HG03097 (cell line): ENCODE measurements at regions not wholly inside any gene's neighbourhood (a gene's known extent, or its start where the extent isn't known, plus 50 kb on each side); places are given as distances from the start of the nearest gene placed in this dataset.
A peak's percentile ranks its signal among the peaks of the same experiment; 100 is the strongest.

Experiments
- ATAC-seq: cut with Tn5 transposase; IDR thresholded peaks from one replicate; pipeline ENCODE4 v1.9.1; 2021; ENCODE audit not compliant: unreplicated experiment, low FRiP score

DNA sequence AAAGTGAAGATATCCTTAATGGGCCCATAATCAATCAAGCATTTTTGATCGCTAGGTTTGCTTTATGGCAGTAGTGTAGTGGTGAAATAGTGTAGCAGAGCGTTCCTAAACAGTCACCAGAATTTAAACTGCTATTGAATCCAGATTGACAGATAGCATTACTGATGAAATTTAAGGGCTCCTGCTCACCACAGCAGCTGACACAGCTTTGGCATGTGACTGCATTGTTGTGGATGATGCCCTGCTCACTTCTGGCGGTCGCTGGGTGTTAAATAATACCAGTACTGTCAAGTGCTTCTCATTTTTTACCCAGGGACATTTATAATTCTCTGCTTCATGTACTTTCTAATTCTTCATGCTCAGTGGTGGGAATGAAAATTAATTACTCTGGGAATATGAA lies 102.0 kb upstream of the ARHGAP24 start:
- no peak for ATAC-seq

DNA sequence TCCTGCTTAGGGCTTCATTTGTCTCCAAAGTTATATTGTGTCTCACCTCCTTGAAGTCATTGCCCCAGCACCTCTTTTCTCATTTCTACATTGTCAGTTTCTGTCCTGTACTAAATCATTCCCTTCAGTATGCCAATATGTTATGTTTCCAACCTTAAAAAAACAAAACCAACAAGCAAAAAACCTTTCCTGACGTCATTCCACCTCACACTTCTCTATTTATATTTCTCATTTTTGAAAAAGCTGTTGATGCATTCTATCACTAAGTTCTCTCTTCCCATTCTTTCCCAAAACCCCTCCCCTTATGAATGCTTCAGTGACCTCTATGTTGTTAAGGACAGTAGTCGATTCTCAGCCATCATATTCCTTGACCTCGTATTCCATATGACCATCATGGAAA lies 98.7 kb upstream of the ARHGAP24 start:
- ATAC-seq: no peak

DNA sequence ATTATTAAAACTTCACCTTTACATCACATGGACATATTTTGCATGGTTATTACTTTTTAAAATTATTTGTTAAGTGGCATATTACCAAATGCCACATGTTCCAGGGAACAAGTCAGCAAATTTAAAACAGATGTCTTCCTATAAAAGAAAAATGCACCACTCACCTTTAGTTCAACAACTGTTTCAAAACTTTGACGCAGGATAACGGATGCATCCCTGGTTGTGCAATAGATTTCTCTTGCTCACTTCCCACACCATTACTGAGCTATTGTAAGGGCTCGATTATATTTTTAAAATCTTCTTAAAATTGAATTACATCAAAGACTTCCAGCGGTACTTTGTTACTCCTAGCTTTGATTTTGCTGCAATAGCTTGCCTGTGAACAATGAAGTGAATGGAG lies 93.0 kb upstream of the ARHGAP24 start:
- ATAC-seq: no peak

DNA sequence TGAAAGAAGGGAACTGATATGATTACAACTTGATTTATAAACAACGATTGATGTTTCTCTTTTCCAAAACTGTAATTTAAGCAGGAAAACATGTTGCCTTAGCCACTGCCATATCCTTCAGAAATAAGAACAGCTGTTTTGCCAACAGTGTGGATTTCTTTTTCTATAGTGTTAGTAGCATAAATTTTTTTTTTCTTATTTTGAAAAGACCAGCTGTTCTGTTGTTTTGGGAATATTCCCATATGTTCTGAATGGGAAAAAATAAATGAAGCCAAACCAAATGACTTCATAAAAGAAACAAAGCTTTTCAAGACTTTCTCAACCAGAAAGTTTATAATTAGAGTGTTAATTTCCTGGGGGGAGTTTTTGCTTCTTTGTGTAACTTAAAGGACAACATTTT lies 83.9 kb upstream of the ARHGAP24 start:
- no peak for ATAC-seq

DNA sequence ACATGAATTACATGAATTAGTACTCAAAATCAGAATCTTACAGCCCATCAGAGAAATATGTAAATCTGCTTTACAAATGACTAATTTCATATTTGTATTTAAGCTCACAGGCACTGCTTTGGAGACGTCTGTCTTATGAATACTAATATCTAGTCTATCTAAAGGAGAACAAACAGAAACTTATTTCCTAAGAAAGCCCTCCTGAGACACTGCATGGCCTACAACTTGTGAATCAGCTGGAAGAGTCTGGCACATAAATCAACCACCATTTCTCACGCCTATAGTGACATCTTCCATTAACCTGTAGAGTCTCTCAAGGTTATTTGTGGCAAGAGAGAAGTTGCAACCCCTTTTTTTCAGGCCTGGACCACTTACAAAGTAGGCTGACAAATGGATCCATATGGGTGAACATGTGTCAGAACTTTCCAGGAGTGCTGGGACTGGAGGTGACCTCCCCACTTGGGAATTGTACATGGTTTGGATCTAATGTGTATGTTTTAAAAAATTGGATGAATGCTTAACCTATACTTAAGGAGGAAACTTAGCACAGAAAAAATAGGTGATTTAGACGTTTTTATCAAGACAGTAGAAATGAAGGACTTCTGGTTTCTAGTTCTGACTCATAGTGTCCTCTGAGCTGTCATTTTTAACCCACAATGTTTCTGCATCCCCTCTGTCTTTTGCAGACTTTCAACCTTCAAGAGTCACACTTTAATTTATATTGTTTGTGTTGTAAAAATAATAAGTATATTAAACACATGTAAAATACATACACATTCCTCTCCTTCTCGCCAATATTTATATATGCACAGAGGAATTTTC lies 83.2 kb upstream of the ARHGAP24 start:
- peak; percentile 75 for ATAC-seq

DNA sequence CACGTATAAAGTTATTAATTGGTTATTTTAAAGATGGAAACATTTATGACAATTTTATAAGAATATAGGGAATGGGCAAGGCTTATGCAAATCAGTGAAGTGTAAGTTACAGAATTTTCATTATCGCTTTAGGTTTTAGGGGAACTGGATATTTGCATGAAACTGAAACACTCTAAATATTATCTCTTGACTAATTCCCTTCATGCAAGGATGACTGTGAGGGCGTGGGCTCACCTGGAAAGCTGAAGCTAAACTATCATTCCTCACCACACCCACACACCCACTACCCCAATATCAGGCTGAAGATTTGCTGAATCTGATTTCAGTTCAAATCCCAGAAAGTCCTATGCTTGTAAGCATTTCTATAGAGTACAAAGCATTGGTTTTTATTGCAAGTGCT lies 81.7 kb upstream of the ARHGAP24 start:
- no peak for ATAC-seq

DNA sequence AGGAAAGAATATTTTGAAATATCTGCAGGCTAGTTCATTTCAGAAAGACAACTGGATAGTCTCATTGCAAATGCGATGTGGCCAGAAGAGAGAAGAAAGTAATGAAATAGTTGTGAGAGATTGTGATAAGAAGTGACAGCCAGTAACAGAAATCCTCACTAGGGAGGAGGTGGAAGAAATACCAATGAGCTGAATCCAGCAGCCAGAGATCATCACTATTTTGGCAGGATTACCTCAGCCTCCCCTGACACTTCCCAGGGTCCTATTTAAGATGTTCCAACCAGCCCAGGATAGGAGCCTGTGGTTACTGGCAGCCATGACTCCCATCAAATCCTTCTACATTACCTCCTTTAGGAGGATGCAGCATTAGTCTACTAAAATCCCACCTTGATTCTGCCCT lies 76.7 kb upstream of the ARHGAP24 start:
- ATAC-seq: no peak

DNA sequence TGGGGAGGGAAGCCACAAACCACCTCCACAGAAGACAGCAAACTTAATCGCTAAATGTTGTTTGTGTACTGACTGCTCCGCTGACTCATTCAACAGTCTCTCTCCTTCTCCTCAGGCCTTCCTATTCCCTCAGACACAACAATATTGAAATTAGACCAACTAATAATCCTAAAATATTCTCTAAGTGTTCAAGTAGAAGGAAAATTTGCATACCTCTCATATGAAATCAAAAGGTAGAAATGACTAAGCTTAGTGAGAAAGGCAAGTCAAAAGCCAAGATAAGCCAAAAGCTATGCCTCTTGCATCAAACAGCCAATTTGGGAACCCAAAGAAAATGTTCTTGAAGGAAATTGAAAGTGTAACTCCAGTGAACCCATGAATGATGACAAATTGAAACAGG lies 75.7 kb upstream of the ARHGAP24 start:
- peak; percentile 71 for ATAC-seq

DNA sequence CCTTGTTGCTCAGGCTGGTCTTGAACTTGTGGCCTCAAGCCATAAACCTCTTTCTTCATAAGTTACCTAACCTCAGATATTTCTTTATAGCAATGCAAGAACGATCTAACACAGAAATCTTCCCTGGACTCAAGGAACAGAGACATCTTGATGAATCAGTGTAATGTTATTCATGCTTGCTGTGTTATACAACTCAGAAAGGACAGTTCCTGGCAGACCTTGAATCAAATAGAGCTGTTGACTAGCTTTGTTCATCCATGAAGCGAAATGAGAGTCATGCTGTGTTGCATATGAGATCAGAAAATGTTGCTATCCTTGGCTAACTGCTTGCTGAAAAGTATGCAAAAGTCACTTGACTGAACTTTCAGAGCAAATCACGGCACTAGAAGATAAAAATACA lies 72.6 kb upstream of the ARHGAP24 start:
- no peak for ATAC-seq

DNA sequence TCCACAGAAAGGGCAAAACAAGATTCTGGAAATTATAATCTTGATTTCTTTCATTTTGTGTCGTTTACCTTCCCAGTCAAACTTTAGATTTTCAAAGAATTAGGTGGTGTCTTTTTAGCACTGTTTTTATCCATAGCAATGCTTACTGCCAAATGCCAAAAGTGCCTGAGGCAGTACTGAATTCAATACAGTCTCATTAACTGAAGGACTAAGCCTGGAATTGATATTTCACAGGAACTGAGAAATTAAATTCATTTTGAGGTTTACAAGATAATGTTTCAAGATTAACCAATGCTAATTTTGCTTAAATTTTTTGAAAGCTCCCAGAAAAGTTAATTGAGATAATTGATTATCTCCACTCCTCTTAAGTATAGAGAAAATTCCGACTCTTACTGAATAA lies 68.8 kb upstream of the ARHGAP24 start:
- no peak for ATAC-seq

DNA sequence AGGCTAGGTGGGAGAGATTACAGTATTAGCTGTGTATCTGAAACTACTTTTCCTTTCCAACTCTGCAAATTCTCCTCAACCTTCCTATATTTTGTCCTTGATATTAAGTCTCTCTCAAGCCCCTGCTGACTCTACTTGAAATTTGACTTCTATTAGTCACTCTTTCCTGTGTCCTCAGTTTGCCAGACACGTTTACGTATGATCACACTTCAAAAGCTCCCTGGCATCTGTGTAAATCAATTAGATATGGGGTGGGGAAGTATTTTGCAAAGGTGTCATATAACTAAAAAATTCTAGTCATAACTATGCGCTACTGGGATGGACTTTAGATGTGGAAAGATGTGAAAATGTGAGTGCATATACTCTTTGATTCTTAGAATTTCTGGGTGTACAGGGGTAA lies 67.4 kb upstream of the ARHGAP24 start:
- ATAC-seq: no peak

DNA sequence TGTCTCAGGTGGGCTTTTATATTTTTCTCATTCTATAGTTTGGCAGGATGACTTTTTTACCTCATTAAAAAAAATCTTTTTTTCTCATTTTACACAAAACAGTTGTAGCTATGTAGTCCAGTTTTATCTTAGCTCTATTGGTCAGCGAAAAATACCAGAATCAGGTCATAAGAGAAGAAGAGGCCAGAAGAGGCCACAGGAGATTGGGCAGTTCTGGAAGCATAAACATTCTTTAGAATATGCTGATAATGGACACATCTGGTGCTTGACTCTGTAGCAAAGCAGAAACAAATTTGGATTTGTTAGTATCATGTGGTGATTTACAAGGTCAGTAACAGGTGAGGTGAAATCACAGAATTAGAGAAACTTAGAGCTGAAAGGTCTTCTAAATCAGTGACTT lies 66.6 kb upstream of the ARHGAP24 start:
- ATAC-seq: no peak

DNA sequence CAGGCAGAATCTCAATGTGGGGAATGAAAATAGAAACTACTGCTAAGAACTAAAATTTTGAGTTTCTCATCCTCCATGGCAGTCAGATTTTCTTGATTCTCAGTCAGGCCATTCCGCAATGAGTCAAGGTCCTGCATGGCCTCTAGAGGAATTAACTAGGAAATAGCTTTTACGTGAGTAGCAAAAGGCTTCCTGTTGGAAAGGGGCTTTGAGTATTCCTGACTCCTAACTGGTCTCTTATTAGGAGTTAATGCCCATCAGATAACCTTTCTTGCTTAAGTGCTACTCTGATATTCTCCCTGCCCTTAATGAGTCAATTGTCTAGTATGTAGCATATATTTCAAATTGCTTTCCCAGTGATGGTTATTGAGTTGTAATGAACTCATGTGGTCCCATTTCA lies 65.7 kb upstream of the ARHGAP24 start:
- no peak for ATAC-seq

DNA sequence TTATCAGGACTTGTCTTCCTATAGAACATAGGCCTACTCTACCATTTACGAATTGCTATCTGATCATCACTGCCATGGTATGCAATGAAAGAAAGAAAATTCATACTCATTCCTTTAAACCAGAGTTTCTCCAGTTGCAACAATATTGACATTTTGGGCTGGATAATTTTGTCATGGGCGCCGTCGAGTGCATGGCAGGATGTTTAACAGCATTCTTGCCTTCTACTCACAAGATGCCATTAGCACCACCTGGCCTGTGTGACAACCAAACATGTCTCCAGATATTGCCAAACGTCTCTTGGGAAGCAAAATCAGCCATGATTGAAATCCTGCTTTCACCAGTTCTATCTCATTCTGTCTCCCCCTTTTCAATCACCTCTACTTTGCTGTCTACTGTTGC lies 63.6 kb upstream of the ARHGAP24 start:
- ATAC-seq: no peak

DNA sequence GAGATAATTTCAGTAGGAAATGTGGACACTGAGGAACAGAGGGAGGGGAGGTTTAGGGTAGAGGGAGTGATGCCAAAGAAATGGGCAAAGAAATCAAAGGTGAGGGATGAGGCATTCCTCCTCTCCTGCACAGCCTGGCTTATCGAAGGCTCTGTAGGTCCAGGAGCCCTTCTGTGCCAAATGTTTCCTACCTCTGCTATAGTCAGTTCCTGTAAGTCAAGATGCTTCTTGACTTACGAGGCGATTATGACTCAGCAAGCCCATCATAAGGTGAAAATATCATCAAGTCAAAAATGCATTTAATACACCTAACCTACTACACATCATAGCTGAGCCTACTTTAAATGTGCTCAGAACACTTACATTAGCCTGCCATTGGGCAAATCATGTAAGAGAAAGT lies 60.0 kb upstream of the ARHGAP24 start:
- no peak for ATAC-seq

DNA sequence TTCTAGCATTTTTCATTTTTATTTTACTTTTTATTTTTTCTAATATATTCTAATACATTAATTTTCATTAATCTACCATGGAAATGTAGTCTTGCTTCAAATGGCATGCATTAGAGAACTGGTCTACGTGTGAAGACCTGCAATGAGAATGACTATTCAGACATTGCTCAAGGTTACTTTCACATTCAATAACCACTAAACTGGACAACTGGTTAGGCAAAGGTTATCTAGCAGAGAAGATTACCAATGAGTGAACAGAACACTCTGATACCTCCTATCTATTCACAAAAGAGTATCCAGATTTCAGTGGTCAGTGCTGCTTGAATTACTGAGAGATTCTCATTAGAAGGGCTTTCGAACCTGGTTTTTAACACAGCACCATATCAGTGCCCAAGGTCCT lies 58.9 kb upstream of the ARHGAP24 start:
- ATAC-seq: no peak

DNA sequence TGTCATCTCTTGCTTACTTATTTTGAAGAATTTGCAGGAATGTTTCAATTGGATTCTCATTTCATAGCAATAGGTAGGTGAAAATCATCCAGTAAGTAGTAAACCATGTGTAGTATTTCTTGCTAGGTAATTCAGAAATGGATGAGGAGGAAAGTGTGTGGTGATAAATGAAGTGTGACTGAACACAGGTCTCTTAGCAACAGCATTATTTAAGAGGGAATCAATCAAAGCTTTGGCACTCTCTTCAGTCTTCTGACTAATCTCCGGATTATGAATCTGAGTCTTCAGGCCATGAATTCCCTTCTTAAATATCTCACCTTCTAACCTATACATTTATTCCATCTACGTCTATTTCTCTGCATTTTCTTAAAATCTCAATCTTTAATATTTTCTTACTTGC lies 55.8 kb upstream of the ARHGAP24 start:
- ATAC-seq: no peak

DNA sequence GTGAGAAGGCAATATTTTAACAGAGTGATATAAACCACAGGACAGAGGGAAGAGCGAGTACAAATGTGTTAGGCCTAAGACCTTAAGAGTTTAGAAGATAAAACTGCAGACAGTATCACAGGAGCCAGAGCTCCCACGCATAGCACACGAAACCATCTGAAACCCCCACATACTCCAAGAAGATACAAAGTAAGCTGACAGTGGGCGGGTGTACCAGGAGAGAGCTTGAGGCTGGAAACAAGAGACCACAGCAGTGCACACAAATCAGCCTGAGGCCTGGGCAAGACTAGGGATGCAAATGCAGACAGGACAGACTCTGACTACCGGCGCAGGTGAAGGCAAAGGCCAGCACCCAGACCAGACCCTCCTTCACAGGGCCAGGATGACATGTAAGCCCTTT lies 54.1 kb upstream of the ARHGAP24 start:
- ATAC-seq: no peak

DNA sequence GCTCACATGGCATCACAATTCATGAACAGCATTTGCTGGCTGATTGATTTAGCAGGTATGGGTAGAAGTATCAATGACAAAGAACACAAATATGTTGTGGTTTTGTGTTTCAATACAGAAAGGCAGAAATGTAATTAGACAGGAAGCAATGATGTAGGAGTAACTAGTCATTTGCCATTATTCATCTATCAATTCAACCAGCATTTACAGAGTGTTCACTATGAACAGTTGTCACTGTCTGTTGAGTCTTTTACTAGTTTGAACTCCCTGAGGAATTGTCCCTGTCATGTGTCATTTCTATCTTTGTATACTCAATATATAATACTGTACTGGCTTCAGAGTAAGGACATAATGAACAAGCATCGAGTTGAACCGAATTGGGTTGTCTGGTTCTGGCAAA lies 51.5 kb upstream of the ARHGAP24 start:
- ATAC-seq: no peak
